ENCODE measurements at regions not wholly inside any gene's neighbourhood (a gene's known extent, or its start where the extent isn't known, plus 50 kb on each side); places are given as distances from the start of the nearest gene placed in this dataset.

- no peak for TF ChIP-seq POLR2A (IDR thresholded peaks at IDR 0.05)
- TF ChIP-seq CTCF (IDR thresholded peaks at IDR 0.05), result no peak
Measured at GRCh38 chr3:22585911-22586310, 617.2 kb upstream of the UBE2E2 start.
